HEK293T (cell line): ENCODE measurements at regions not wholly inside any gene's neighbourhood (a gene's known extent, or its start where the extent isn't known, plus 50 kb on each side); places are given as distances from the start of the nearest gene placed in this dataset.

ENCODE experiments used
- CTCF ChIA-PET: fragments of 350-600 bp; formaldehyde crosslinking; extraction: SDS; loops from one replicate; lab custom pipeline; 2021; ENCODE audit warnings: antibody characterized with exemption, inconsistent platforms; lab: Yijun Ruan, JAX
- POLR2A ChIA-PET: fragments of 350-600 bp; formaldehyde crosslinking; extraction: SDS; loops from one replicate; lab custom pipeline; 2020; ENCODE audit warnings: antibody characterized with exemption, inconsistent platforms; lab: Yijun Ruan, JAX
- DNase-seq: peaks from one replicate; pipeline ENCODE4 v3.0.0; 2012; ENCODE audit warnings: mixed read lengths; ENCODE audit errors: extremely low spot score
- ARNT ChIP-seq: fragments of 450-650 bp; IDR thresholded peaks from 2 replicates; pipeline ENCODE4 v1.6.1; 2017; ENCODE audit warnings: mild to moderate bottlenecking
- BHLHE40 ChIP-seq: fragments of 450-650 bp; IDR thresholded peaks from 2 replicates; pipeline ENCODE4 v1.6.1; 2016; ENCODE audit warnings: mild to moderate bottlenecking, moderate library complexity, borderline replicate concordance
- CTBP1 ChIP-seq: fragments of 450-650 bp; IDR thresholded peaks from 2 replicates; pipeline ENCODE4 v1.6.1; 2016; ENCODE audit warnings: borderline replicate concordance
- ELF4 ChIP-seq: fragments of 450-650 bp; IDR thresholded peaks from 2 replicates; pipeline ENCODE4 v1.6.1; 2017; ENCODE audit warnings: antibody characterized with exemption
- FOXA1 ChIP-seq: fragments of 450-650 bp; IDR thresholded peaks from 2 replicates; pipeline ENCODE4 v1.6.1; 2016; ENCODE audit warnings: mild to moderate bottlenecking
- FOXK2 ChIP-seq: fragments of 450-650 bp; IDR thresholded peaks from 2 replicates; pipeline ENCODE4 v1.6.1; 2016; ENCODE audit warnings: mild to moderate bottlenecking
- FOXM1 ChIP-seq: fragments of 450-650 bp; IDR thresholded peaks from 2 replicates; pipeline ENCODE4 v1.6.1; 2017; ENCODE audit warnings: mild to moderate bottlenecking, borderline replicate concordance
- HDGF ChIP-seq: fragments of 450-650 bp; IDR thresholded peaks from 2 replicates; pipeline ENCODE4 v1.6.1; 2017; ENCODE audit warnings: antibody characterized with exemption, borderline replicate concordance
- L3MBTL2 ChIP-seq: fragments of 450-650 bp; conservative IDR thresholded peaks from 2 replicates; pipeline ENCODE4 v1.6.1; 2016; ENCODE audit warnings: mild to moderate bottlenecking
- LEF1 ChIP-seq: fragments of 450-650 bp; IDR thresholded peaks from 2 replicates; pipeline ENCODE4 v1.6.1; 2017; ENCODE audit warnings: mild to moderate bottlenecking, borderline replicate concordance
- NFRKB ChIP-seq: fragments of 450-650 bp; IDR thresholded peaks from 2 replicates; pipeline ENCODE4 v1.6.1; 2016; ENCODE audit warnings: mild to moderate bottlenecking, moderate library complexity
- SP1 ChIP-seq: fragments of 450-650 bp; IDR thresholded peaks from 2 replicates; pipeline ENCODE4 v1.6.1; 2017
- SUZ12 ChIP-seq: fragments of 450-650 bp; IDR thresholded peaks from 2 replicates; pipeline ENCODE4 v1.6.1; 2016; ENCODE audit warnings: mild to moderate bottlenecking
- TARDBP ChIP-seq: fragments of 450-650 bp; IDR thresholded peaks from 2 replicates; pipeline ENCODE4 v1.6.1; 2016
- ZNF384 ChIP-seq: fragments of 450-650 bp; IDR thresholded peaks from 2 replicates; pipeline ENCODE4 v1.6.1; 2016
- TF ChIP-seq, protein P1 (sequence below): fragments of 450-650 bp; IDR thresholded peaks from 2 replicates; pipeline ENCODE4 v1.6.1; 2016

- POLR2A ChIA-PET = no interaction called here
- DNase-seq = no peak
- TF ChIP-seq CTBP1 = no peak
- no peak for TF ChIP-seq NFRKB
- no peak for TF ChIP-seq LEF1
- no peak for TF ChIP-seq BHLHE40
- CTCF ChIA-PET = no interaction called here
Observed at GRCh38 chr13:22061806-22062391, 391.0 kb downstream of the FGF9 start.

DNA sequence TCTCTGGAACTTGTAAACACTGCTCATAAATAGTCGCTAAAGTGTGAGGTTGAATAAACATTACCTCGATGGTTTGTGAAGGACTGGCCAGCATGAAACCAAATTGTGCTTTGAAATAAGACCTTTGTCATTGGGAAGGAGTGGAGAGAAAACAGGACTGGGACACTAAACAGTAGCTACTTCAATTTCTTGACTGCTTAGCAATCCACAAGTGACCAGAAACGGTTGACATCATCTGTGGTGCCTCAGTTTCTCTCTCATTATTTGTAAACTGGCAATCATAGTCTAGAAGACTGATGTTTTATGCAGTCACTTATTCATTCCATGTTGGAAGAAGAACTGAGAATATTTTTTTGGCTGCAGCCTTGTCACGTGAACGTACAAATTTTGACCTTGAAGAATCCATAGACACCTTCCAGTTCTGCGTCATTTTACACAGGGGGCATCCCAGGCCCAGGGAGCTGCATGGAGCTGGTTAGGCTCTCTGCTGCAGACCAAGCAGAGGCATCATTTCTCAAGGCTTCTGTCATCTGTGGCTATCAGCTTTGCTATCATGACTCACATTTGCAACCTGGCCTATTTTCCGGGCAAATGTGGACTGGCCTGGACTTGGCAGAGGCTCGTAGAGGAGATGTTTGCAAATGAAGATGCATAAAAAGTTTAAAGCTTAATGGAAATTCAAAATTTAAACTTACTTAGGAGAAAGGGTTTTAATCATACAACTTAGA lies 391.8 kb downstream of the FGF9 start:
- ChIA-PET CTCF (no interaction called here), POLR2A (interaction anchor here (0.7 kb wide), 2 partner anchors 99 to 1298 kb away, joined by 3 read pairs; no protein-coding TSS in a partner anchor)
- DNase-seq = no peak
- no peak for TF ChIP-seq L3MBTL2
- TF ChIP-seq ARNT = no peak
- TF ChIP-seq ZNF384 = no peak
- no peak for TF ChIP-seq FOXA1
- no peak for TF ChIP-seq HDGF
- TF ChIP-seq TARDBP = no peak
- no peak for TF ChIP-seq ELF4
- no peak for TF ChIP-seq FOXK2
- TF ChIP-seq LEF1 = no peak
- no peak for TF ChIP-seq CTBP1
- no peak for TF ChIP-seq NFRKB
- TF ChIP-seq, protein P1, sequence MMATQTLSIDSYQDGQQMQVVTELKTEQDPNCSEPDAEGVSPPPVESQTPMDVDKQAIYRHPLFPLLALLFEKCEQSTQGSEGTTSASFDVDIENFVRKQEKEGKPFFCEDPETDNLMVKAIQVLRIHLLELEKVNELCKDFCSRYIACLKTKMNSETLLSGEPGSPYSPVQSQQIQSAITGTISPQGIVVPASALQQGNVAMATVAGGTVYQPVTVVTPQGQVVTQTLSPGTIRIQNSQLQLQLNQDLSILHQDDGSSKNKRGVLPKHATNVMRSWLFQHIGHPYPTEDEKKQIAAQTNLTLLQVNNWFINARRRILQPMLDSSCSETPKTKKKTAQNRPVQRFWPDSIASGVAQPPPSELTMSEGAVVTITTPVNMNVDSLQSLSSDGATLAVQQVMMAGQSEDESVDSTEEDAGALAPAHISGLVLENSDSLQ = no peak

GRCh38 chr13:22063416-22064124 lies 392.7 kb downstream of the FGF9 start:
- TF ChIP-seq SP1 = no peak
- no peak for TF ChIP-seq ZNF384
- no peak for TF ChIP-seq HDGF
- TF ChIP-seq ARNT = no peak
- no peak for TF ChIP-seq FOXA1
- TF ChIP-seq NFRKB = no peak
- ChIA-PET POLR2A (interaction anchor here (0.7 kb wide), 1 partner anchor 1299 kb away, joined by 3 read pairs; no protein-coding TSS in a partner anchor), CTCF (no interaction called here)
- DNase-seq = no peak

DNA sequence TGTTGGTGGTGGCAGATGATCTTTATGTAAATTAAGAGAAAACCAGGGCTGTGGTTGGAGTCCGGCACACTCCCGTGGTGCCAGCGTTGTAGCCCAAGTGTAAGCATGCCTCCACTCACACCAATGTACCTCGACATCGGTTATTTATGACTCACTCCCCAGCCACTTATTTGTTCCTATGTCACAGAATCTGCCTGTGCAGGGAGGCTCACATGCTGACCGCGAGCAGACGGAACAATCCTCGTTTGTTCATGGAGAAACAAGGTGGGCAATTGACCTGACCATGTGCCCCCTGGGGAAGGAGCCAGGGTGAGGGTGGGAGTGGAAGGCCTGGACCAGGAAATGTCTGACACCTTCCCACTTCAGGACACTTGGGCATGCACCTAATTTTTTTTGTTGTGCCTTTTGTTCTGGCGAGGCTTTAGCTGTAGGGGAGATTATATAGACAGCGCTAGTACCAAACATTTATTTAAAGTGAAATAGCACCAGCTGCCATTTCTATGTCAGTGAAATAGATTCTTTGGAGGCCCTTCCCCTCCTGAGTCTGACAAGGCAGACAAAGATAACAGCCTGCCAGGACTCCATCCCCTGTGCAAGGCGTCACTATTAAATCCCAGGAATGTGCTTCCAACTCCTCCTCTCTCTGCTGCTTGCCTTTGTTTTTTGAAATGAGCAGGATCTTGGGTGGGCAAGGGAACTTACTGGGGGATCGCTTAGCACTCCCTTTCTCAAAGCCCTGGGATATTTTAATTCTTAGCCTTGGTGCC lies 394.2 kb downstream of the FGF9 start:
- ChIA-PET CTCF (no interaction called here), POLR2A (no interaction called here)
- no peak for TF ChIP-seq CTBP1
- TF ChIP-seq HDGF = no peak
- TF ChIP-seq SUZ12 = no peak
- TF ChIP-seq ARNT = no peak
- TF ChIP-seq, protein P1 = no peak
- TF ChIP-seq BHLHE40 = no peak
- TF ChIP-seq FOXK2 = no peak
- TF ChIP-seq ZNF384 = no peak
- no peak for TF ChIP-seq L3MBTL2
- no peak for TF ChIP-seq FOXA1
- no peak for TF ChIP-seq TARDBP
- TF ChIP-seq LEF1 = no peak
- TF ChIP-seq SP1 = no peak
- TF ChIP-seq ELF4 = no peak
- TF ChIP-seq FOXM1 = no peak
- no peak for TF ChIP-seq NFRKB
- no peak for DNase-seq

DNA sequence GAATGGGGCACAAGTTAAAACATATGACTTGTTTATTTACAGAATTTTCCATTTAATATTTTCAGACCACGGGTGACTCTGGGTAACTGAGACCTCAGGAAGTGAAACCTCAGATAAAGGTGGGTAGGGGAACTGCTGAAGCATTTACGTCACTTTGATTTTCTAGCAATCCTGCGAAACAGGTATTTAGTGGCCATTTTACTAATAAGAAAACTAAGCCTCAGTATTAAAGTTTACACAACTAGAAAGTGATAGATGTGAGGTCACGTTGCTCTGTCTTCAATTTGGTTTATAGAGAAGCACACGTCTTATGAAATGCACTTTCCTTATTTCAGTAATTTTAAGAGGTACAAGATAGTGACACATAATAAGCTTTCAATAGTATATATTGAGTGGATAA lies 402.8 kb downstream of the FGF9 start:
- no peak for TF ChIP-seq HDGF
- TF ChIP-seq FOXM1 = no peak
- TF ChIP-seq, protein P1 = no peak
- no peak for TF ChIP-seq ZNF384
- no peak for DNase-seq
- CTCF ChIA-PET = no interaction called here
- POLR2A ChIA-PET = no interaction called here

- ChIA-PET POLR2A (no interaction called here), CTCF (no interaction called here)
- TF ChIP-seq ZNF384 = no peak
- no peak for TF ChIP-seq SP1
- DNase-seq = no peak
Observed at GRCh38 chr13:22074403-22074802, 403.5 kb downstream of the FGF9 start.
